ENCODE measurements at regions not wholly inside any gene's neighbourhood (a gene's known extent, or its start where the extent isn't known, plus 50 kb on each side); places are given as distances from the start of the nearest gene placed in this dataset.

DNA sequence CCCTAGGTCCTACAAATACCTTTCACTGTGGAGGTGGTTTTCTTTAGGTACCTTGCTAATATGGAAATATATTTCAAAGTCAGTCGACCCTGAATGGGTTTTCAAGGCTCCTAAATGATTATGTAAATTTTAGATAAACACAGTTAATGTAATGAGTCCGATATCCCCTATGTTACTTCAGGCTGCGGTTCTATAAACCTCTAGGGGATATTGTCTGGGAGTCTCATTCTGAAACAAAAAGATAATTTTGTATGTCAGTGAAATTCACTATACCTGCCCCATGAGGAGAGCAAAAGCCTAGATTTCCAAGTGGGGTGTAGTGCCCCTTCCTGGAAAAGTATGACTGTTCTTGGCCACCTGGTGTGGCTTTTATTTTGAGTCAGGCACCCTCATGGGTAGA lies 377.3 kb downstream of the ICE1 start:
- no peak for DNase-seq (ENCODE audit: low read depth, low spot score)
- Histone ChIP-seq H3K36me3 (ENCODE audit: control insufficient read depth in 2 of 2, extremely low read depth in 1 of 2, insufficient read depth in 2 of 2, low read length in 2 of 2) (no peaks in the 10 kb centered on the region), H3K4me1 (ENCODE audit: control insufficient read depth, extremely low read depth, insufficient read depth, low read length) (no peaks in the 10 kb centered on the region), H3K4me3 (ENCODE audit: control insufficient read depth in 2 of 3, extremely low read depth in 1 of 3, insufficient read depth in 2 of 3, low read depth in 1 of 3, low read length in 3 of 3) (no peak overlapping the region), H3K27me3 (ENCODE audit: control insufficient read depth, extremely low read depth, insufficient read depth, low read length) (no peaks in the 10 kb centered on the region), H3K4me2 (ENCODE audit: control insufficient read depth, extremely low read depth, insufficient read depth, low read depth, low read length) (no peak overlapping the region), H3K79me2 (ENCODE audit: control insufficient read depth, insufficient read depth, low read length) (no peaks in the 10 kb centered on the region), H3K27ac (ENCODE audit: control insufficient read depth, insufficient read depth, low read length) (no peak overlapping the region), H3K9me1 (ENCODE audit: control insufficient read depth, extremely low read depth, insufficient read depth, low read length) (no peaks in the 10 kb centered on the region), H4K20me1 (ENCODE audit: control insufficient read depth, extremely low read depth, insufficient read depth, low read length) (no peaks in the 10 kb centered on the region), H3K9me3 (ENCODE audit: control insufficient read depth, low read depth, low read length) (no peaks in the 10 kb centered on the region), H3K9ac (ENCODE audit: control insufficient read depth, extremely low read depth, insufficient read depth, low read length) (no peak overlapping the region), H2AFZ (ENCODE audit: control insufficient read depth, low read length) (no peak overlapping the region)
- dilution Hi-C loops (cut with MboI; ENCODE audit: extremely low pct_ligation_motif_present, low sequenced_read_pairs): no loop called here
- FAIRE-seq: no peak
- TF ChIP-seq, protein P1, sequence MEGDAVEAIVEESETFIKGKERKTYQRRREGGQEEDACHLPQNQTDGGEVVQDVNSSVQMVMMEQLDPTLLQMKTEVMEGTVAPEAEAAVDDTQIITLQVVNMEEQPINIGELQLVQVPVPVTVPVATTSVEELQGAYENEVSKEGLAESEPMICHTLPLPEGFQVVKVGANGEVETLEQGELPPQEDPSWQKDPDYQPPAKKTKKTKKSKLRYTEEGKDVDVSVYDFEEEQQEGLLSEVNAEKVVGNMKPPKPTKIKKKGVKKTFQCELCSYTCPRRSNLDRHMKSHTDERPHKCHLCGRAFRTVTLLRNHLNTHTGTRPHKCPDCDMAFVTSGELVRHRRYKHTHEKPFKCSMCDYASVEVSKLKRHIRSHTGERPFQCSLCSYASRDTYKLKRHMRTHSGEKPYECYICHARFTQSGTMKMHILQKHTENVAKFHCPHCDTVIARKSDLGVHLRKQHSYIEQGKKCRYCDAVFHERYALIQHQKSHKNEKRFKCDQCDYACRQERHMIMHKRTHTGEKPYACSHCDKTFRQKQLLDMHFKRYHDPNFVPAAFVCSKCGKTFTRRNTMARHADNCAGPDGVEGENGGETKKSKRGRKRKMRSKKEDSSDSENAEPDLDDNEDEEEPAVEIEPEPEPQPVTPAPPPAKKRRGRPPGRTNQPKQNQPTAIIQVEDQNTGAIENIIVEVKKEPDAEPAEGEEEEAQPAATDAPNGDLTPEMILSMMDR (optimal IDR thresholded peaks at IDR 0.05 in 1 of 3, IDR thresholded peaks at IDR 0.05 in 1 of 3, conservative IDR thresholded peaks at IDR 0.05 in 1 of 3; ENCODE audit: extremely low read depth in 1 of 3, insufficient read depth in 2 of 3, low read length in 3 of 3): no peak
- no peak for TF ChIP-seq EZH2 (IDR thresholded peaks at IDR 0.05; ENCODE audit: low read length)

DNA sequence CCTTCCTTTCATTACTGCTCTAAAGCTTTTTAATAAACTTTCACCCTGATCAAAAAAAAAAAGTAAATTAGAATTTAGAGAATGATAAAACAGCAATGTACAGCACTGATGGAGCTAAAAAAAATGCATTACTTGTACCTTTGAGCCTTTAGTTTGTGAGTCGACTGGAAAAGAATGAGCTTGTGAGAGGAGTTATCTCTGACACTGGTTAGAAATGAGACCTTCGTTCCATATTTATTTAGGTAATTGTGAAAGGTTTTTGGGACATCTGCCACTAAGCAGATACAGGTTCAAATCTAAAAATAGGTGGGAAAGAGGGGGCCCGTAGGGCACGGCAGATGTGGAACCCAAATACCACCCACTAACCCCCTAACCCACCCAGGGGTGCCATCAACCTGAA lies 376.8 kb downstream of the ICE1 start:
- Histone ChIP-seq H3K4me1 (ENCODE audit: control insufficient read depth, extremely low read depth, insufficient read depth, low read length) (no peaks in the 10 kb centered on the region), H3K9ac (ENCODE audit: control insufficient read depth, extremely low read depth, insufficient read depth, low read length) (no peak overlapping the region), H3K79me2 (ENCODE audit: control insufficient read depth, insufficient read depth, low read length) (no peaks in the 10 kb centered on the region), H4K20me1 (ENCODE audit: control insufficient read depth, extremely low read depth, insufficient read depth, low read length) (no peaks in the 10 kb centered on the region), H3K9me1 (ENCODE audit: control insufficient read depth, extremely low read depth, insufficient read depth, low read length) (no peaks in the 10 kb centered on the region), H3K36me3 (ENCODE audit: control insufficient read depth in 2 of 2, extremely low read depth in 1 of 2, insufficient read depth in 2 of 2, low read length in 2 of 2) (no peaks in the 10 kb centered on the region), H2AFZ (ENCODE audit: control insufficient read depth, low read length) (no peak overlapping the region), H3K4me2 (ENCODE audit: control insufficient read depth, extremely low read depth, insufficient read depth, low read depth, low read length) (no peak overlapping the region), H3K27me3 (ENCODE audit: control insufficient read depth, extremely low read depth, insufficient read depth, low read length) (no peaks in the 10 kb centered on the region), H3K27ac (ENCODE audit: control insufficient read depth, insufficient read depth, low read length) (no peak overlapping the region), H3K9me3 (ENCODE audit: control insufficient read depth, low read depth, low read length) (no peaks in the 10 kb centered on the region), H3K4me3 (ENCODE audit: control insufficient read depth in 2 of 3, extremely low read depth in 1 of 3, insufficient read depth in 2 of 3, low read depth in 1 of 3, low read length in 3 of 3) (no peak overlapping the region)
- FAIRE-seq: no peak
- TF ChIP-seq EZH2 (IDR thresholded peaks at IDR 0.05; ENCODE audit: low read length): no peak
- TF ChIP-seq, protein P1 (optimal IDR thresholded peaks at IDR 0.05 in 1 of 3, IDR thresholded peaks at IDR 0.05 in 1 of 3, conservative IDR thresholded peaks at IDR 0.05 in 1 of 3; ENCODE audit: extremely low read depth in 1 of 3, insufficient read depth in 2 of 3, low read length in 3 of 3): no peak
- dilution Hi-C loops (cut with MboI; ENCODE audit: extremely low pct_ligation_motif_present, low sequenced_read_pairs): no loop called here
- DNase-seq (ENCODE audit: low read depth, low spot score): no peak

Data from keratinocyte (primary cell).